H9 (cell line): ENCODE measurements at regions not wholly inside any gene's neighbourhood (a gene's known extent, or its start where the extent isn't known, plus 50 kb on each side); places are given as distances from the start of the nearest gene placed in this dataset.

ENCODE experiments used
- DNase-seq: peaks from one replicate; pipeline ENCODE4 v3.0.0-alpha.2; 2017
- H2AFZ ChIP-seq: one replicate; pipeline ENCODE4 v1.6.1; 2013; ENCODE audit warnings: mild to moderate bottlenecking, low read length, control low read depth, moderate library complexity
- H2AK5ac ChIP-seq: 2 replicates; pipeline ENCODE4 v1.6.1; 2013; ENCODE audit warnings: low read length, control low read depth, mixed read lengths; ENCODE audit not compliant: insufficient read length
- H2BK120ac ChIP-seq: one replicate; pipeline ENCODE4 v1.6.1; 2013; ENCODE audit warnings: low read depth, mild to moderate bottlenecking, low read length, control low read depth, inconsistent platforms; ENCODE audit not compliant: poor library complexity, severe bottlenecking
- H2BK12ac ChIP-seq: 2 replicates; pipeline ENCODE4 v1.6.1; 2013; ENCODE audit warnings: low read length, control low read depth, mixed read lengths, low read depth; ENCODE audit not compliant: insufficient read length
- H2BK15ac ChIP-seq: 2 replicates; pipeline ENCODE4 v1.6.1; 2013; ENCODE audit warnings: low read depth, low read length, control low read depth
- H2BK20ac ChIP-seq: one replicate; pipeline ENCODE4 v1.6.1; 2013; ENCODE audit warnings: low read depth, mild to moderate bottlenecking, low read length, control low read depth, inconsistent platforms; ENCODE audit not compliant: poor library complexity, severe bottlenecking
- H2BK5ac ChIP-seq: 2 replicates; pipeline ENCODE4 v1.6.1; 2013; ENCODE audit warnings: low read length, control low read depth, mixed read lengths; ENCODE audit not compliant: insufficient read length
- H3K14ac ChIP-seq: 2 replicates; pipeline ENCODE4 v1.6.1; 2013; ENCODE audit warnings: low read length, control low read depth; ENCODE audit not compliant: insufficient read depth
- H3K18ac ChIP-seq: 2 replicates; pipeline ENCODE4 v1.6.1; 2013; ENCODE audit warnings: low read depth, mild to moderate bottlenecking, mixed read lengths, low read length, control low read depth; ENCODE audit not compliant: insufficient read length
- H3K23ac ChIP-seq: 2 replicates; pipeline ENCODE4 v1.6.1; 2013; ENCODE audit warnings: low read length, control low read depth, mixed read lengths, low read depth; ENCODE audit not compliant: insufficient read length
- H3K23me2 ChIP-seq: 2 replicates; pipeline ENCODE4 v1.6.1; 2013; ENCODE audit warnings: low read depth, mild to moderate bottlenecking, mixed read lengths, low read length, control low read depth; ENCODE audit not compliant: insufficient read length, poor library complexity, severe bottlenecking
- H3K27ac ChIP-seq: 2 replicates; pipeline ENCODE4 v1.5.1; 2013; ENCODE audit warnings: low read length, control low read depth, mixed read lengths, low read depth; ENCODE audit not compliant: insufficient read length
- H3K27me3 ChIP-seq: 2 replicates; pipeline ENCODE4 v1.6.1; 2013; ENCODE audit warnings: low read length, control low read depth, inconsistent platforms; ENCODE audit not compliant: insufficient read depth
- H3K4ac ChIP-seq: 2 replicates; pipeline ENCODE4 v1.6.1; 2013; ENCODE audit warnings: low read depth, mild to moderate bottlenecking, control low read depth, inconsistent platforms, low read length, moderate library complexity
- H3K4me1 ChIP-seq: 2 replicates; pipeline ENCODE4 v1.6.1; 2013; ENCODE audit warnings: low read length, control low read depth, inconsistent platforms; ENCODE audit not compliant: insufficient read depth
- H3K4me2 ChIP-seq: 2 replicates; pipeline ENCODE4 v1.6.1; 2013; ENCODE audit warnings: low read length, control low read depth, mixed read lengths; ENCODE audit not compliant: insufficient read length, insufficient read depth
- H3K56ac ChIP-seq: 2 replicates; pipeline ENCODE4 v1.6.1; 2013; ENCODE audit warnings: low read depth, mild to moderate bottlenecking, mixed read lengths, low read length, control low read depth; ENCODE audit not compliant: insufficient read length
- H3K79me1 ChIP-seq: 2 replicates; pipeline ENCODE4 v1.6.1; 2013; ENCODE audit warnings: low read depth, mild to moderate bottlenecking, moderate library complexity, low read length, control low read depth, inconsistent platforms; ENCODE audit not compliant: insufficient read depth, poor library complexity, severe bottlenecking
- H3K79me2 ChIP-seq: 2 replicates; pipeline ENCODE4 v1.6.1; 2013; ENCODE audit warnings: low read length, control low read depth, inconsistent platforms; ENCODE audit not compliant: insufficient read depth
- H3K9ac ChIP-seq: 2 replicates; pipeline ENCODE4 v1.6.1; 2013; ENCODE audit warnings: low read length, control low read depth, mixed read lengths; ENCODE audit not compliant: insufficient read length; ENCODE audit errors: extremely low read depth
- H3K9me3 ChIP-seq: one replicate; pipeline ENCODE4 v1.6.1; 2013; ENCODE audit warnings: low read depth, low read length, inconsistent platforms; ENCODE audit not compliant: control insufficient read depth
- H3T11ph ChIP-seq: one replicate; pipeline ENCODE4 v1.6.1; 2013; ENCODE audit warnings: mild to moderate bottlenecking, low read length, control low read depth, inconsistent platforms
- H4K20me1 ChIP-seq: one replicate; pipeline ENCODE4 v1.6.1; 2013; ENCODE audit not compliant: control insufficient read depth, insufficient read length, insufficient read depth
- H4K5ac ChIP-seq: 2 replicates; pipeline ENCODE4 v1.6.1; 2013; ENCODE audit warnings: low read depth, mild to moderate bottlenecking, mixed read lengths, low read length, control low read depth; ENCODE audit not compliant: insufficient read length
- H4K8ac ChIP-seq: replicated peaks from 2 replicates; pipeline ENCODE4 v1.6.1; 2013; ENCODE audit warnings: low read length, control low read depth, mixed read lengths, low read depth; ENCODE audit not compliant: insufficient read length
- H4K91ac ChIP-seq: 2 replicates; pipeline ENCODE4 v1.6.1; 2013; ENCODE audit warnings: low read depth, mild to moderate bottlenecking, moderate library complexity, mixed read lengths, low read length, control low read depth; ENCODE audit not compliant: insufficient read length
- H3K27ac Mint-ChIP-seq, 3 experiments: 2 replicates in 2 of 3; 3 replicates in 1 of 3; pipeline ENCODE4 v1.8.0; 2020 to 2021; ENCODE audit warnings: mixed read lengths in 3 of 3, mild to moderate bottlenecking in 1 of 3, moderate library complexity in 1 of 3
- H3K27me3 Mint-ChIP-seq: 2 replicates; pipeline ENCODE4 v1.8.0; 2021; ENCODE audit warnings: low read depth, mild to moderate bottlenecking, moderate library complexity, mixed read lengths
- H3K36me3 Mint-ChIP-seq, 3 experiments: 2 replicates in 2 of 3; 3 replicates in 1 of 3; pipeline ENCODE4 v1.8.0; 2020 to 2021; ENCODE audit warnings: low read depth in 3 of 3, mixed read lengths in 3 of 3; ENCODE audit not compliant: insufficient read depth in 1 of 3
- H3K4me1 Mint-ChIP-seq, 2 experiments: 2 replicates each; pipeline ENCODE4 v1.8.0; 2020; ENCODE audit warnings: mixed read lengths in 2 of 2
- H3K4me3 Mint-ChIP-seq, 2 experiments: 2 replicates in 1 of 2; 3 replicates in 1 of 2; pipeline ENCODE4 v1.8.0; 2020 to 2021; ENCODE audit warnings: mild to moderate bottlenecking in 2 of 2, mixed read lengths in 2 of 2, moderate library complexity in 1 of 2
- H3K9me3 Mint-ChIP-seq, 2 experiments: 2 replicates in 1 of 2; 3 replicates in 1 of 2; pipeline ENCODE4 v1.8.0; 2020; ENCODE audit warnings: mild to moderate bottlenecking in 2 of 2, mixed read lengths in 2 of 2, moderate library complexity in 1 of 2
- WGBS: extraction: QIAGEN DNeasy Blood & Tissue Kit; methylation state at CpG from one replicate; pipeline ENCODE4 v1.1.7; 2013; ENCODE audit warnings: missing lambda C conversion rate, low lambda C conversion rate, mixed read lengths; ENCODE audit not compliant: insufficient read length; ENCODE audit errors: extremely low coverage; 5-methylcytosine and 5-hydroxymethylcytosine counted together
- TF ChIP-seq, protein P1 (sequence below): fragments of 200-600 bp; sonication (generic); conservative IDR thresholded peaks from 3 replicates; pipeline ENCODE4 v1.8.0; 2021; ENCODE audit warnings: antibody characterized with exemption, mild to moderate bottlenecking

DNA sequence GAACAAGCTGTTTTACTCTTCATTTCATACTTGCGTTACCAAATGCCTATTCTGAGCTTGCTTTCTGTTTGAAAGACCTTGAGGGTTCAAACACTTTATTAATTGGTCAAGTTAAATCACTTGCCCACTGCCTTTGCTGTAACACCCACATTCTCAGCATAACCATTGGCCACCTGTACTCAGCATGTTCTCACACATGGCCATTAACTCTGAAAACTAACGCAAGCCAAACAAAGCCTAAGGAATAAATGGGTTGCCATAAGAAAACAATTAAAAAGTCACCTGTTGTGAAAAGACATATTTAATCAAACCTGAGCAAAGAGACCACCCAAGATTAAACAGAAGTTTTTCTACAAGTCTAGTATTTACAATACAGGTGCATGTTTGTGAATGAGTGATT is 517.2 kb upstream of the SPRY2 start:
- Histone ChIP-seq H3K79me2 (no peaks in the 10 kb centered on the region), H4K20me1 (no peaks in the 10 kb centered on the region), H2BK12ac (no peak overlapping the region), H3K9me3 (no peaks in the 10 kb centered on the region), H2BK20ac (no peak overlapping the region), H3K4me2 (no peak overlapping the region), H4K5ac (no peak overlapping the region), H2AK5ac (no peak overlapping the region), H3T11ph (no peak overlapping the region), H2BK5ac (no peak overlapping the region), H3K9ac (no peak overlapping the region), H3K23ac (no peak overlapping the region), H3K4ac (no peak overlapping the region), H3K4me1 (no peaks in the 10 kb centered on the region), H4K91ac (no peak overlapping the region), H4K8ac (no peak overlapping the region), H2BK120ac (no peak overlapping the region), H2AFZ (peak overlapping the region; percentile 56), H3K27ac (no peak overlapping the region), H3K79me1 (no peaks in the 10 kb centered on the region), H3K23me2 (no peaks in the 10 kb centered on the region), H2BK15ac (no peak overlapping the region), H3K56ac (no peak overlapping the region), H3K14ac (no peak overlapping the region), H3K18ac (no peak overlapping the region), H3K27me3 (no peaks in the 10 kb centered on the region)
- no CpG with 5 or more reads among the region's 2 CpGs for WGBS
- Mint-ChIP-seq H3K36me3 (no peaks in the 10 kb centered on the region), H3K27me3 (no peaks in the 10 kb centered on the region), H3K4me3 (no peak overlapping the region), H3K9me3 (peaks cover 0 to 2% of the 10 kb centered on the region in 2 experiments; a peak in 2 of 5 replicates), H3K4me1 (peaks cover 10 to 11% of the 10 kb centered on the region in 2 experiments), H3K27ac (peak overlapping the region in 2 of 3 experiments; percentile 62 to 78; a peak in 4 of 7 replicates)
- DNase-seq = no peak
- TF ChIP-seq, protein P1, sequence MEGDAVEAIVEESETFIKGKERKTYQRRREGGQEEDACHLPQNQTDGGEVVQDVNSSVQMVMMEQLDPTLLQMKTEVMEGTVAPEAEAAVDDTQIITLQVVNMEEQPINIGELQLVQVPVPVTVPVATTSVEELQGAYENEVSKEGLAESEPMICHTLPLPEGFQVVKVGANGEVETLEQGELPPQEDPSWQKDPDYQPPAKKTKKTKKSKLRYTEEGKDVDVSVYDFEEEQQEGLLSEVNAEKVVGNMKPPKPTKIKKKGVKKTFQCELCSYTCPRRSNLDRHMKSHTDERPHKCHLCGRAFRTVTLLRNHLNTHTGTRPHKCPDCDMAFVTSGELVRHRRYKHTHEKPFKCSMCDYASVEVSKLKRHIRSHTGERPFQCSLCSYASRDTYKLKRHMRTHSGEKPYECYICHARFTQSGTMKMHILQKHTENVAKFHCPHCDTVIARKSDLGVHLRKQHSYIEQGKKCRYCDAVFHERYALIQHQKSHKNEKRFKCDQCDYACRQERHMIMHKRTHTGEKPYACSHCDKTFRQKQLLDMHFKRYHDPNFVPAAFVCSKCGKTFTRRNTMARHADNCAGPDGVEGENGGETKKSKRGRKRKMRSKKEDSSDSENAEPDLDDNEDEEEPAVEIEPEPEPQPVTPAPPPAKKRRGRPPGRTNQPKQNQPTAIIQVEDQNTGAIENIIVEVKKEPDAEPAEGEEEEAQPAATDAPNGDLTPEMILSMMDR = no peak
